Suprapubic skin (tissue), 4 donors: ENCODE measurements at regions not wholly inside any gene's neighbourhood (a gene's known extent, or its start where the extent isn't known, plus 50 kb on each side); places are given as distances from the start of the nearest gene placed in this dataset.

Experiments used
- DNase-seq, 2 donors: peaks; one replicate each; pipeline ENCODE4 v3.0.0-alpha.2; 2019; ENCODE audit warnings: low spot score in 2 of 2
- H3K27ac ChIP-seq: fragments of 200-600 bp; sonication (generic); one replicate; pipeline ENCODE4 v1.5.1; 2019
- H3K27me3 ChIP-seq: fragments of 200-600 bp; sonication (generic); one replicate; pipeline ENCODE4 v1.5.1; 2019
- H3K36me3 ChIP-seq: fragments of 200-600 bp; sonication (generic); one replicate; pipeline ENCODE4 v1.5.1; 2019
- H3K4me1 ChIP-seq: fragments of 200-600 bp; sonication (generic); one replicate; pipeline ENCODE4 v1.5.1; 2019
- H3K4me3 ChIP-seq: fragments of 200-600 bp; sonication (generic); one replicate; pipeline ENCODE4 v1.5.1; 2019; ENCODE audit warnings: mild to moderate bottlenecking
- H3K9me3 ChIP-seq: fragments of 200-600 bp; sonication (generic); one replicate; pipeline ENCODE4 v1.5.1; 2019
- EP300 ChIP-seq: sonication (generic); formaldehyde crosslinking; IDR thresholded peaks from one replicate; pipeline ENCODE4 v1.6.1; 2017; ENCODE audit warnings: antibody characterized with exemption
- POLR2A ChIP-seq, 2 donors: fragments of 450-650 bp; IDR thresholded peaks; one replicate each; pipeline ENCODE4 v1.6.1; 2017; ENCODE audit warnings: antibody characterized with exemption in 2 of 2, mild to moderate bottlenecking in 2 of 2, moderate library complexity in 2 of 2
- POLR2AphosphoS5 ChIP-seq, 3 donors: sonication (generic); formaldehyde crosslinking; IDR thresholded peaks; one replicate each; pipeline ENCODE4 v1.6.1; 2017; ENCODE audit warnings: antibody characterized with exemption in 3 of 3
- WGBS: methylation state at CpG from one replicate; pipeline ENCODE4 v1.1.5; 2018; 5-methylcytosine and 5-hydroxymethylcytosine counted together
- TF ChIP-seq, protein P1 (sequence below), 2 donors: fragments of 200-600 bp in 1 of 2; fragments of 450-650 bp in 1 of 2; sonication (generic) in 1 of 2; IDR thresholded peaks; one replicate each; pipeline ENCODE4 v1.5.1; 2016 to 2019; ENCODE audit warnings: antibody characterized with exemption in 2 of 2, mild to moderate bottlenecking in 1 of 2, moderate library complexity in 1 of 2

DNA sequence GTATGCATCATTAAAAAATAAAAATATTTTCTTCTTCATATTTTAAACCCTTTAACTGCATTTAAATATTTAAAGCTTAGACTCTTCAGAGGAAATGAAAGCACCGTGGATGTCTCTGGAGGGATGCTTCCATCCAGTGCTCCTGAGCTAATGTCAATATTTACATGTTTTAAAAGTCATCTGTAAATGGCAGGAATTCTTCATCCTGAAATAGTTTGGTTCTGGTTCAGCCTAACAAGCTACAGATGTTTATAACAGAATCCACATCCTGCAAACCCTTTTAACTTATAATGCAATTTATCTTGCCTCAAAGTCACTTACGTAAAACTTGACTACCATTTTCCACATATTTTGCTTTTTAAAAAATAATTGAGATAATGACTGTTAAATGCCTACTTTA is 1207.3 kb downstream of the SLC16A7 start:
- TF ChIP-seq, protein P1, sequence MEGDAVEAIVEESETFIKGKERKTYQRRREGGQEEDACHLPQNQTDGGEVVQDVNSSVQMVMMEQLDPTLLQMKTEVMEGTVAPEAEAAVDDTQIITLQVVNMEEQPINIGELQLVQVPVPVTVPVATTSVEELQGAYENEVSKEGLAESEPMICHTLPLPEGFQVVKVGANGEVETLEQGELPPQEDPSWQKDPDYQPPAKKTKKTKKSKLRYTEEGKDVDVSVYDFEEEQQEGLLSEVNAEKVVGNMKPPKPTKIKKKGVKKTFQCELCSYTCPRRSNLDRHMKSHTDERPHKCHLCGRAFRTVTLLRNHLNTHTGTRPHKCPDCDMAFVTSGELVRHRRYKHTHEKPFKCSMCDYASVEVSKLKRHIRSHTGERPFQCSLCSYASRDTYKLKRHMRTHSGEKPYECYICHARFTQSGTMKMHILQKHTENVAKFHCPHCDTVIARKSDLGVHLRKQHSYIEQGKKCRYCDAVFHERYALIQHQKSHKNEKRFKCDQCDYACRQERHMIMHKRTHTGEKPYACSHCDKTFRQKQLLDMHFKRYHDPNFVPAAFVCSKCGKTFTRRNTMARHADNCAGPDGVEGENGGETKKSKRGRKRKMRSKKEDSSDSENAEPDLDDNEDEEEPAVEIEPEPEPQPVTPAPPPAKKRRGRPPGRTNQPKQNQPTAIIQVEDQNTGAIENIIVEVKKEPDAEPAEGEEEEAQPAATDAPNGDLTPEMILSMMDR (IDR thresholded peaks at IDR 0.05): no peak
- TF ChIP-seq POLR2AphosphoS5 (IDR thresholded peaks at IDR 0.05) (no peak), EP300 (no peak), POLR2A (IDR thresholded peaks at IDR 0.05) (no peak)
- Histone ChIP-seq H3K9me3 (no peaks in the 10 kb centered on the region), H3K4me3 (no peak overlapping the region), H3K27ac (no peak overlapping the region), H3K4me1 (no peaks in the 10 kb centered on the region), H3K27me3 (no peaks in the 10 kb centered on the region), H3K36me3 (no peaks in the 10 kb centered on the region)
- 46% methylated on average over 2 of the region's 2 CpGs for WGBS
- DNase-seq: no peak

DNA sequence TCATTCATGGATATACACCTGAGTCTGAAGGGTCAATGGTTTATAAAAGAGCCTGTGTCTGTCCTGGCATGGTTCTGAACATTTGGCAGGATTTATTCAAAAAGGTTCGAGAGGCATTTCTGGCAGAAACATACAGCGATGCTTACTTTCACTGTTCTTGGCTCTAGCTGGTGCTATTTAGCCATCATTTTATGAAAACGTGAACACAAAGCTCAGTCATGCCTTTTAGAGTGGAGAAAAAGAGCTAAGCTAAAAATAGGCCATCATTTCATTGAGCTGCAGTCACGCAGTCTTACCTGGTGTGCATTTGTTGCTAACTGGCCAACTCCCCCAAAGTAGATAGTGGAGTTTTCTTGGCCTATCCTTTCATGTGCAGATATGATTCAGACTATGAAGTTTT is 1209.5 kb downstream of the SLC16A7 start:
- DNase-seq: no peak
- no peak for TF ChIP-seq POLR2A (IDR thresholded peaks at IDR 0.05)
- H3K27me3 ChIP-seq: no peaks in the 10 kb centered on the region
- no peaks in the 10 kb centered on the region for H3K36me3 ChIP-seq
- WGBS: 64% methylated on average over 4 of the region's 4 CpGs
- H3K27ac ChIP-seq: no peak overlapping the region
- H3K9me3 ChIP-seq: no peaks in the 10 kb centered on the region
- H3K4me3 ChIP-seq: no peak overlapping the region
- H3K4me1 ChIP-seq: no peaks in the 10 kb centered on the region

DNA sequence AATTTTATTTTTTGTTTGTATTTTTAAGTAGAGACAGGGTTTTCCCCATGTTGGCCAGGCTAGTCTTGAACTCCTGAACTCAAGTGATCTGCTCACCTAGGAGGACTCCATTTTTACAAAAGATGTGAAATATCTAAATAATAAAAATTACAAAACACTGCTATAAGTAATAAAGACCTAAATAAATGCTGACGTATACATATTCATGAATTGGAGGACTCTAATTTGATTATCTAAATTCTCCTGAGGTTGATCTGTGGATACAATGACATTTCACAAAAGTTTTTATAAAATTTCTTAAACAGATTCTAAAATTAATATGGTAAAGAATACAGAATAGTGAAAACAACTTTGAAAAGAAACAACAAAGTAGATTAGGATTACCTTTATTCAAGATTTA is 1224.0 kb downstream of the SLC16A7 start:
- H3K36me3 ChIP-seq: no peaks in the 10 kb centered on the region
- H3K4me1 ChIP-seq: no peaks in the 10 kb centered on the region
- H3K4me3 ChIP-seq: no peak overlapping the region
- no peaks in the 10 kb centered on the region for H3K9me3 ChIP-seq
- no peak for DNase-seq
- TF ChIP-seq EP300 (no peak), POLR2AphosphoS5 (IDR thresholded peaks at IDR 0.05) (no peak), POLR2A (IDR thresholded peaks at IDR 0.05) (no peak)
- TF ChIP-seq, protein P1 (IDR thresholded peaks at IDR 0.05): no peak
- no peak overlapping the region for H3K27ac ChIP-seq
- WGBS: 94% methylated on average over 1 of the region's 1 CpG
- no peaks in the 10 kb centered on the region for H3K27me3 ChIP-seq

DNA sequence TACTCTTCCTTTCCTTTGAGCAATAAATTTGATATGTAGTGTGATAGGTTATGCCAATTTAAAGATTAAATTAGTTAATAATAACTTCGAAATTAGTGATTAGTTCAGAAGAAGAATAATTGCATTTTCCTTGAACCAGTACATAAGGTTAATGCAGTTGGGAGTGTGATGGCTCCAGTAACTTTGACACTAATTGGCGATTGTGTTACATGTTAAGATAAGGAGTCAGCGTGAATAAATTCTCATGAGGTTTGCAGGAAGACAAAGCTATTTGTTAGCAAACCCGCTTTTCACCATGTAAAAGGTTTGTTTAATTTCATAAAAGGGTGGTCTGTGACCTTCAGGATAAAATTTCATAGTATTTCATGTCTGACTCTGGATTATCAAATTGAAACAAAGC is 1226.8 kb downstream of the SLC16A7 start:
- H3K27me3 ChIP-seq: no peaks in the 10 kb centered on the region
- no peaks in the 10 kb centered on the region for H3K9me3 ChIP-seq
- H3K36me3 ChIP-seq: no peaks in the 10 kb centered on the region
- no peak for DNase-seq
- no peak overlapping the region for H3K4me3 ChIP-seq
- H3K27ac ChIP-seq: no peak overlapping the region
- 83% methylated on average over 4 of the region's 4 CpGs for WGBS
- TF ChIP-seq, protein P1 (IDR thresholded peaks at IDR 0.05): no peak
- no peak for TF ChIP-seq EP300
- no peaks in the 10 kb centered on the region for H3K4me1 ChIP-seq

DNA sequence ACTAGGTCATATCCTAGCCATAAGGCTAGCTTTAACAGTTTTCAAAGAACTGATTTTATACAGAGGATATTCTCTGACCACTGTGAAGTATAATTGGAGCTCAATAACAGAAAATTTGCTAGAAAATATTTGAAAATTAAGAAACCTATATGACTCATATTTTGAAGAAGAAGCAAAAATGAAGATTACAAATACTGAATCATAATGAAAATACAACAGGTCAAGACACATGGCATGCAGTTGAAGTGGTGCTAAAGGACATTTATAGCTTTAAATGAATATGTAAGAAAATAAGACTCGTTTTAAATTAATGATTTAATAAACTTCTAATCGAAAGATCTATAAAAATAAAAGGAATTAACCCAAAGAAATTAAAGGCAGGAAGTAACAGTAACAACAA is 1234.6 kb downstream of the SLC16A7 start:
- TF ChIP-seq POLR2AphosphoS5 (IDR thresholded peaks at IDR 0.05) (no peak), POLR2A (IDR thresholded peaks at IDR 0.05) (no peak), EP300 (no peak)
- TF ChIP-seq, protein P1 (IDR thresholded peaks at IDR 0.05): no peak
- no peak overlapping the region for H3K4me3 ChIP-seq
- 73% methylated on average over 2 of the region's 2 CpGs for WGBS

DNA sequence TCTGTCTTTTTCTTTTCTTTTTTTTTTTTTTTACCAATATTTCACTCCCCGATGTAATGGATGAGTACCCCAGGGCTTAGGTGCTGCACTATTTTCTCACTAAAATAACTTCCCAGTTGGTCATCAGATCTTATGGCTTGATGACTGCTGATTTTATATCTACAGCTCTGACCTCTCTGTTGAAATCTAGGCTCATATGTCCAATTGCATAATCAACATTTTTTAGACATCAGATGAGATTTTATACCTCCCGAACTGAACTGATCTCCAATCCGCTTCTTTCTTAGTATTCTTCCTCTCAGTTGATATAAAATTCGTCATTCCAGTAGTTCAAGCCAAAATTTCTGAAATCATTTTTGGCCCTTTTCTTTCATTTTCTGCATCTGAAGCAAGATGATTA is 1236.5 kb downstream of the SLC16A7 start:
- Histone ChIP-seq H3K27ac (no peak overlapping the region), H3K36me3 (no peaks in the 10 kb centered on the region), H3K4me3 (no peak overlapping the region), H3K4me1 (no peaks in the 10 kb centered on the region), H3K9me3 (no peaks in the 10 kb centered on the region), H3K27me3 (no peaks in the 10 kb centered on the region)
- WGBS: 69% methylated on average over 4 of the region's 4 CpGs
- TF ChIP-seq POLR2AphosphoS5 (IDR thresholded peaks at IDR 0.05) (no peak), POLR2A (IDR thresholded peaks at IDR 0.05) (no peak), EP300 (no peak)
- TF ChIP-seq, protein P1 (IDR thresholded peaks at IDR 0.05): no peak
- no peak for DNase-seq

More for the DNA sequence above, 1234.6 kb downstream of the SLC16A7 start:
- no peak for DNase-seq
- H3K27ac ChIP-seq: no peak overlapping the region
- H3K36me3 ChIP-seq: no peaks in the 10 kb centered on the region
- H3K4me1 ChIP-seq: no peaks in the 10 kb centered on the region
- no peaks in the 10 kb centered on the region for H3K9me3 ChIP-seq
- H3K27me3 ChIP-seq: no peaks in the 10 kb centered on the region
